ENCODE measurements at regions not wholly inside any gene's neighbourhood (a gene's known extent, or its start where the extent isn't known, plus 50 kb on each side); places are given as distances from the start of the nearest gene placed in this dataset.
"Not testable (repeated sequence)": the region's sequence is repeated elsewhere in the genome, so short reads cannot be mapped to it uniquely, and the experiment has no call there.

DNA sequence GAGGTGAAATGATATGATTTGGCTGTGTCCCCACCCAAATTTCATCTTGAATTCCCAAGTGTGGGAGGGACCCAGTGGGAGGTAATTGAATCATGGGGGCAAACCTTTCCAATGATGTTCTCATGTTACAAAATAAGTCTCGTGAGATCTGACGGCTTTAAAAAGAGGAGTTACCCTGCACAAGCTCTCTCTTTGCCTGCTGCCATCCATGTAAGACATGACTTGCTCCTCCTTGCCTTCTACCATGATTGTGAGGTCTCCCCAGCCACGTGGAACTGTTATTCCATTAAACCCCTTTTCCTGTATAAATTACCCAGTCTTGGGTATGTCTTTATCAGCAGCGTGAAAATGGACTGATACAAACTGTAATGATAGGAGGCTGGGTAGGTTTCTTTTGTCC lies 145.1 kb downstream of the AKR1D1 start:
- 92% methylated on average over 4 of the region's 4 CpGs for WGBS
- H3K27ac ChIP-seq (ENCODE audit: low read depth, low read length); H3K27me3 ChIP-seq (ENCODE audit: insufficient read depth, low read length); H3K9ac ChIP-seq (ENCODE audit: low read depth, low read length); H3K4me3 ChIP-seq (ENCODE audit: low read length); H3K4me1 ChIP-seq (ENCODE audit: insufficient read depth, low read length): not testable (repeated sequence)
- H3K9me3 ChIP-seq (ENCODE audit: insufficient read depth, low read depth, low read length) = peaks cover 81% of the 10 kb centered on the region
- peaks cover 23% of the 10 kb centered on the region; the same call in 1 of the 2 replicates for H3K36me3 ChIP-seq (ENCODE audit: insufficient read depth, low read length)

GRCh38 chr7:138223402-138223879 lies 147.2 kb downstream of the AKR1D1 start:
- peaks cover 67% of the 10 kb centered on the region for H3K9me3 ChIP-seq (ENCODE audit: insufficient read depth, low read depth, low read length)
- no peak overlapping the region for H3K9ac ChIP-seq (ENCODE audit: low read depth, low read length)
- no peaks in the 10 kb centered on the region for H3K4me1 ChIP-seq (ENCODE audit: insufficient read depth, low read length)
- H3K36me3 ChIP-seq (ENCODE audit: insufficient read depth, low read length) = peaks cover 19% of the 10 kb centered on the region; the same call in 1 of the 2 replicates
- 93% methylated on average over 2 of the region's 2 CpGs for WGBS
- H3K27me3 ChIP-seq (ENCODE audit: insufficient read depth, low read length) = no peaks in the 10 kb centered on the region
- no peak overlapping the region for H3K4me3 ChIP-seq (ENCODE audit: low read length)
- H3K27ac ChIP-seq (ENCODE audit: low read depth, low read length) = no peak overlapping the region

- H3K27me3 ChIP-seq (ENCODE audit: insufficient read depth, low read length) = no peaks in the 10 kb centered on the region
- H3K4me3 ChIP-seq (ENCODE audit: low read length) = no peak overlapping the region
- peaks cover 41% of the 10 kb centered on the region for H3K9me3 ChIP-seq (ENCODE audit: insufficient read depth, low read depth, low read length)
- peaks cover 13% of the 10 kb centered on the region; the same call in 1 of the 2 replicates for H3K36me3 ChIP-seq (ENCODE audit: insufficient read depth, low read length)
- H3K4me1 ChIP-seq (ENCODE audit: insufficient read depth, low read length) = no peaks in the 10 kb centered on the region
- 94% methylated on average over 4 of the region's 5 CpGs for WGBS
- H3K9ac ChIP-seq (ENCODE audit: low read depth, low read length) = no peak overlapping the region
- H3K27ac ChIP-seq (ENCODE audit: low read depth, low read length) = no peak overlapping the region
Measured at GRCh38 chr7:138226001-138226476, 149.8 kb downstream of the AKR1D1 start.

- Histone ChIP-seq H3K9ac (ENCODE audit: low read depth, low read length) (no peak overlapping the region), H3K36me3 (ENCODE audit: insufficient read depth, low read length) (peaks cover 13% of the 10 kb centered on the region; the same call in 1 of the 2 replicates), H3K27ac (ENCODE audit: low read depth, low read length) (no peak overlapping the region), H3K4me1 (ENCODE audit: insufficient read depth, low read length) (no peaks in the 10 kb centered on the region), H3K4me3 (ENCODE audit: low read length) (no peak overlapping the region), H3K27me3 (ENCODE audit: insufficient read depth, low read length) (no peaks in the 10 kb centered on the region), H3K9me3 (ENCODE audit: insufficient read depth, low read depth, low read length) (peaks cover 34% of the 10 kb centered on the region)
- whole genome bisulfite sequencing = 97% methylated on average over 2 of the region's 4 CpGs
Measured at GRCh38 chr7:138226745-138227279, 150.6 kb downstream of the AKR1D1 start.

GRCh38 chr7:138228119-138228518 lies 151.9 kb downstream of the AKR1D1 start:
- no peak overlapping the region for H3K27ac ChIP-seq (ENCODE audit: low read depth, low read length)
- no peaks in the 10 kb centered on the region for H3K4me1 ChIP-seq (ENCODE audit: insufficient read depth, low read length)
- WGBS = 96% methylated on average over 7 of the region's 7 CpGs
- H3K27me3 ChIP-seq (ENCODE audit: insufficient read depth, low read length) = no peaks in the 10 kb centered on the region
- H3K4me3 ChIP-seq (ENCODE audit: low read length) = no peak overlapping the region
- H3K9ac ChIP-seq (ENCODE audit: low read depth, low read length) = no peak overlapping the region
- peaks cover 24% of the 10 kb centered on the region for H3K9me3 ChIP-seq (ENCODE audit: insufficient read depth, low read depth, low read length)
- H3K36me3 ChIP-seq (ENCODE audit: insufficient read depth, low read length) = peaks cover 8% of the 10 kb centered on the region; the same call in 1 of the 2 replicates

DNA sequence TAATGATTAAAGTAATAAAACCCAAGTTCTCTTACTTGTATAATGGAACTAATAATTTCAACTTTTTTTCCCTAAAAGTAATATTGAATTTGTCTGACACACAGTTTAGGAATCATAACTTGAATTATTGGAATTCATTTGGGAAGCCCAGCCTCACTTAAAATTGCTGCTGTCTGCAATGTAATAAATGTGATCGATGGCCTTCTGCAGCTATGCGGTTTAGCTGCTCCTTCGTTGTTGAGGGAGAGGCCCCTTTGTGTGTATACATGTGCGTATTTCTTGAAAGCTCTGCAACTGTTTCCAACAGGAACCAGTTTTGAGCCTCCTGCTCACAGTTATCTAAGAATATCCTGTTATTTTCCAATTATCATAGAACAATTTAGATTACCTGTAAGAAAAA lies 152.5 kb downstream of the AKR1D1 start:
- H3K27ac ChIP-seq (ENCODE audit: low read depth, low read length) = no peak overlapping the region
- peaks cover 2% of the 10 kb centered on the region; the same call in 1 of the 2 replicates for H3K36me3 ChIP-seq (ENCODE audit: insufficient read depth, low read length)
- H3K4me3 ChIP-seq (ENCODE audit: low read length) = no peak overlapping the region
- H3K9me3 ChIP-seq (ENCODE audit: insufficient read depth, low read depth, low read length) = peaks cover 23% of the 10 kb centered on the region
- H3K27me3 ChIP-seq (ENCODE audit: insufficient read depth, low read length) = no peaks in the 10 kb centered on the region
- no peaks in the 10 kb centered on the region for H3K4me1 ChIP-seq (ENCODE audit: insufficient read depth, low read length)
- H3K9ac ChIP-seq (ENCODE audit: low read depth, low read length) = no peak overlapping the region
- WGBS = 93% methylated on average over 4 of the region's 4 CpGs

DNA sequence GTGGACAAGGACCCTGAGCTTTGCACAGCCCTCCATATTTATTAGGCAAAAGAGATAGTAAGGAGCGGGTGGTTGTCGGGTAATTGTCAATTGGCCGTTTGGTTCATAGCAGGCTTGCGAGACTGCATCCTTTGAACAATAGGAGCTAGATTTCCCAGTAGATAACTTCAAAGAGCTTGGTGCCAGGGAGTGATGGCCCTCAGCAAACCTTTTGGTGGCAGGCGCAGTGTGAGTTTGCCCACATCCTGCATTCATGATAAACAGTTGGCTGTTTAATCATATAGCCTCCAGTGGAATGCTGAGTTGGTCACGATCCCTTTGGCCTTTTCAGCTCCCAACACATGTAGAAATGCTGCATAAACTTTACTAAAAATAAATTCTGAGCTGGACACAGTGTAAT lies 156.9 kb downstream of the AKR1D1 start:
- Histone ChIP-seq H3K9ac (ENCODE audit: low read depth, low read length) (no peak overlapping the region), H3K27ac (ENCODE audit: low read depth, low read length) (no peak overlapping the region), H3K9me3 (ENCODE audit: insufficient read depth, low read depth, low read length) (peaks cover 17% of the 10 kb centered on the region), H3K4me3 (ENCODE audit: low read length) (no peak overlapping the region), H3K27me3 (ENCODE audit: insufficient read depth, low read length) (no peaks in the 10 kb centered on the region), H3K4me1 (ENCODE audit: insufficient read depth, low read length) (no peaks in the 10 kb centered on the region), H3K36me3 (ENCODE audit: insufficient read depth, low read length) (no peaks in the 10 kb centered on the region)
- WGBS = 99% methylated on average over 6 of the region's 6 CpGs

DNA sequence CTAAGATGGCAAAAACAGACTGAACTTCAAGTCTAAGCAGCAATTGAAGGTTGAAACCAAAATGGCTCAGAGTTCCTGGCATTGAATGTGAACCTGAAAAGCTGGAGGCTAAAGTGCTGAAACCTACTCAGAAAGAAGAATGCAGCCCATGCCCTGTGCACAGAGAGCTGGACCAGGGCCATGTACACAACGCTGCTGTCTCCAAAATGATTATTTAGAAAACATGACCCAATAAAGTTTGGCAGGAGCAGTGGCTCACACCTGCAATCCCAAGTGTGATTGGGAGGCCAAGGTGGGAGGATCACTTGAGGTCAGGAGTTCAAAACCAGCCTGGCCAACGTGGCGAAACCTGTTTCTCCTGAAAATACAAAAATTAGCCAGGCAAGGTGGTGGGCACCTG lies 158.9 kb downstream of the AKR1D1 start:
- 91% methylated on average over 3 of the region's 3 CpGs for WGBS
- no peaks in the 10 kb centered on the region for H3K27me3 ChIP-seq (ENCODE audit: insufficient read depth, low read length)

GRCh38 chr7:138237995-138238394 lies 161.7 kb downstream of the AKR1D1 start:
- H3K36me3 ChIP-seq (ENCODE audit: insufficient read depth, low read length) = peaks cover 3% of the 10 kb centered on the region; the same call in 1 of the 2 replicates
- WGBS = 94% methylated on average over 5 of the region's 5 CpGs
- no peak overlapping the region for H3K27ac ChIP-seq (ENCODE audit: low read depth, low read length)

More for the DNA sequence above, 158.9 kb downstream of the AKR1D1 start:
- Histone ChIP-seq H3K9me3 (ENCODE audit: insufficient read depth, low read depth, low read length) (peaks cover 30% of the 10 kb centered on the region), H3K9ac (ENCODE audit: low read depth, low read length) (no peak overlapping the region), H3K27ac (ENCODE audit: low read depth, low read length) (no peak overlapping the region), H3K4me3 (ENCODE audit: low read length) (no peak overlapping the region), H3K36me3 (ENCODE audit: insufficient read depth, low read length) (peaks cover 3% of the 10 kb centered on the region; the same call in 1 of the 2 replicates), H3K4me1 (ENCODE audit: insufficient read depth, low read length) (no peaks in the 10 kb centered on the region)

GRCh38 chr7:138238734-138239659 lies 162.7 kb downstream of the AKR1D1 start:
- H3K4me3 ChIP-seq (ENCODE audit: low read length) = no peak overlapping the region
- no peak overlapping the region for H3K9ac ChIP-seq (ENCODE audit: low read depth, low read length)
- peaks cover 12% of the 10 kb centered on the region for H3K4me1 ChIP-seq (ENCODE audit: insufficient read depth, low read length)
- H3K36me3 ChIP-seq (ENCODE audit: insufficient read depth, low read length) = peaks cover 3% of the 10 kb centered on the region; the same call in 1 of the 2 replicates
- peaks cover 21% of the 10 kb centered on the region for H3K9me3 ChIP-seq (ENCODE audit: insufficient read depth, low read depth, low read length)
- H3K27me3 ChIP-seq (ENCODE audit: insufficient read depth, low read length) = no peaks in the 10 kb centered on the region
- WGBS = 86% methylated on average over 2 of the region's 3 CpGs
- H3K27ac ChIP-seq (ENCODE audit: low read depth, low read length) = no peak overlapping the region

More at GRCh38 chr7:138237995-138238394, 161.7 kb downstream of the AKR1D1 start:
- Histone ChIP-seq H3K4me1 (ENCODE audit: insufficient read depth, low read length) (peaks cover 4% of the 10 kb centered on the region), H3K4me3 (ENCODE audit: low read length) (no peak overlapping the region), H3K9ac (ENCODE audit: low read depth, low read length) (no peak overlapping the region), H3K27me3 (ENCODE audit: insufficient read depth, low read length) (no peaks in the 10 kb centered on the region), H3K9me3 (ENCODE audit: insufficient read depth, low read depth, low read length) (peaks cover 28% of the 10 kb centered on the region)

- H3K27ac ChIP-seq (ENCODE audit: low read depth, low read length) = peak overlapping the region; percentile 99
- H3K9ac ChIP-seq (ENCODE audit: low read depth, low read length) = peak overlapping the region; percentile 79
- peaks cover 54% of the 10 kb centered on the region for H3K4me1 ChIP-seq (ENCODE audit: insufficient read depth, low read length)
- peaks cover 11% of the 10 kb centered on the region for H3K9me3 ChIP-seq (ENCODE audit: insufficient read depth, low read depth, low read length)
- peaks cover 3% of the 10 kb centered on the region; the same call in 1 of the 2 replicates for H3K36me3 ChIP-seq (ENCODE audit: insufficient read depth, low read length)
- H3K4me3 ChIP-seq (ENCODE audit: low read length) = peak overlapping the region; percentile 35; the same call in 1 of the 2 replicates
- WGBS = 2% methylated on average over 5 of the region's 5 CpGs
- H3K27me3 ChIP-seq (ENCODE audit: insufficient read depth, low read length) = no peaks in the 10 kb centered on the region
Measured at GRCh38 chr7:138243430-138243829, 167.2 kb downstream of the AKR1D1 start.
